HG03354 (cell line): ENCODE measurements at regions not wholly inside any gene's neighbourhood (a gene's known extent, or its start where the extent isn't known, plus 50 kb on each side); places are given as distances from the start of the nearest gene placed in this dataset.

Experiments used
- ATAC-seq: cut with Tn5 transposase; IDR thresholded peaks from one replicate; pipeline ENCODE4 v1.9.1; 2021; ENCODE audit warnings: mild to moderate bottlenecking; ENCODE audit not compliant: unreplicated experiment, poor library complexity, severe bottlenecking

GRCh38 chr14:56949828-56950227 lies 139.5 kb upstream of the OTX2 start:
- ATAC-seq: no peak

GRCh38 chr14:56945291-56945690 lies 135.0 kb upstream of the OTX2 start:
- ATAC-seq: no peak

- ATAC-seq: no peak
Measured at GRCh38 chr14:56944397-56944796, 134.1 kb upstream of the OTX2 start.

DNA sequence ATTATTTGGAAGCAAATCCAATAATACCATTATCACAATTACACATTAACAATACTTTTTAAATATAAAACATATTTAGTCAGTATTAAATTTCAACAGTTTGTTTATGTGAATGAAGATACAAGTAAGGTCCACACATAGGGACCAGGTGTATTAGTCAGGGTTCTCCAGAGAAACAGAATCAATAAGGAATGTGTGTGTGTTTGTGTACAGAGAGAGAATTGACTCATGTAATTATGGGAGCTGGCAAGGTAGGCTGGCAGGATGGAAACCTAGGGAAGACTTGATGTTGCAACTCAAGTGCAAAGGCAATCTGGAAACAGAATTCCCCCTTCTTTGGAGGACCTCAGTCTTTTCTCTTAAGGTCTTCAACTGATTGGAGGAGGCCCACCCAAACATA lies 123.2 kb upstream of the OTX2 start:
- ATAC-seq: no peak

DNA sequence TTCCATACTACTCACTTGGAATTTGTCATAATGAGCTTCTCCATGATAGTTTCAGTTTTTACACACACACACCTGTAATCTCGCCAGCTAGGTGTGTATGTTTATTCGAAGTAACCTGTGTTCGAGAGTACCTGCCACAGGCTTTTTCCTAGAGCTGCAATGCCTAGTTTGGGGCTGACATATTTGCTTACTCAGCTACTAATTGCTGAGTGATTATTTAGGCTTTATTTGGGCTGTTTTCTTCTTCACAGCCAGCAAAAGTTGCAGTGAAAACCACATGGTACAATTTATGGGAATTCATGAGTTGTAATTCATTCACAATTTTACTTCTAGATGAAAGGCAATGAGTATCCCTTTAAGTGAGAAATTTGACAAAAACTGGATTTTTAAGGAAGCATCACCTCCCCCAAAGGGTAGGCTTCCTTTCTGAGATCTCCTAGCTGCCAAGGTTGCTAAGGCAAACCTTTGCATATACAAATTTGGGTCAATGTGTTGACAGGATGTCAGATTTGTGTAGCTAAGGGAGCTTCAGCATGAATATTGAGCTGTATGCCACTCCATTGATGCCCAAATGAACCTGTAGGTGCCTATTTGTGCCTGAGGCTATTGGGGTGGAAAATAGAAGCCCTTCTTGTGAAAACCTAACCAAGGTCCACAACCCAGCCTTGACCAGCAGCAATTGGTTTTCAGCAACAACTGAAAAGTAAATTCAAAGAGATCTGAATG lies 108.7 kb upstream of the OTX2 start:
- no peak for ATAC-seq

- ATAC-seq: no peak
Measured at GRCh38 chr14:56905282-56905681, 95.0 kb upstream of the OTX2 start.

- ATAC-seq: no peak
Measured at GRCh38 chr14:56903304-56903969, 93.2 kb upstream of the OTX2 start.

- ATAC-seq: no peak
Measured at GRCh38 chr14:56902385-56902784, 92.1 kb upstream of the OTX2 start.

GRCh38 chr14:56900726-56901125 lies 90.4 kb upstream of the OTX2 start:
- no peak for ATAC-seq

DNA sequence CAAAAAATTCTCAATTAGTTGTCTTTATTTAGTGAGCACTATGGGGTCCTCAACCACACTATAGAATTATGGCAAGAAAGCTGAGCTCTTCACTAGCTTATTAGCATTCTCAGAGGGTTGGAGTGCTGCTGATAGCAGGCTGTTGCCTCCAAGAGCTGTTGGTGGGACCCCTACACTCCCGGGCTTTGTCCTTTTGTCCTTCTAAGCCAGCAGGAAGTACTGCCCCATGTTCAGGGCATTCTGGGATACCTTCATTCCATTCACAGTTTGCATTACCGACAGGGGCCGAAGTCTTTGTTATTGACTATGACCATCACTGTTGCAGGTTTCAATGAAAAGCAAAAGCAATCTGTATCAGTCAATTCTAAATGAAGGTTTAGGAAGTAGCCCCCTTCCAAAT lies 89.5 kb upstream of the OTX2 start:
- no peak for ATAC-seq

DNA sequence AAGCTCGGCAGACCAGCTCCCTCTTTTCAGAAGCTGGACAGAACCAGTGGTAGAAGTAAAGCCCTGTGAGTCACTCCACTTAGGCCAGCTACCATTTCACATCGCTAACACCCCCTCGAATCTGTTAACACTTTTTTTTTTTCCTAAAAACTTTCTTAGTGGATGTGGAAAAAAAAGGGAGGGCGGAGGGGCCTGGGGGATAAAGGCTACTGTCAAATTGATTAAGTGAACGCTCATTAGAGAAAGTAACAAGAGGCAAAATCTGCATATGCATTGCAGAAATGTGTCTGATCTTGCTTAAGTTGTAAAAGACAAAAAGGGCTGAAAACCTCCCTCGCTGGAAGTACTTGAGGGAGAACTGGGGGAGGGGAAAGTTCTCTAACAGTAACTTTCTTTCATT lies 86.6 kb upstream of the OTX2 start:
- no peak for ATAC-seq

- ATAC-seq: no peak
Measured at GRCh38 chr14:56896231-56896630, 86.0 kb upstream of the OTX2 start.

DNA sequence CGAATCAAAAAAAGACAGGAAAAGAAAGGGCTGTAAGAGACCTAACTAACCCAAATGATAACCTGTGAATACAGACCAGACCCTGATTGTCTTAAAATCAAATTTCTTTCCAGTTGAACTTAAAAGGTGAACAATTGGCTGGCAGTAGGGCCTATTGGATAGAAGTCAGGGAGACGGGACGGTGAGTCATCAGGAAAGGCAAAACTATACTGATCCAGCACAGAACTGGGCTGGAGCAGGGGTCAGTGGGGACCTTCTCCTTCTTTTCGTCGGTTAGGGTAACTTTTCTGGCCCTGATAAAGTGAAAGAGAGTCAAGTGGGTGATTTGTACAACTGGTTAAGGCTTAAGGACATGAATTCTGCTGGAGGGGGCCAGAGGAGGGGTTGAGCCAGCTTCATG lies 84.9 kb upstream of the OTX2 start:
- no peak for ATAC-seq

- no peak for ATAC-seq
Measured at GRCh38 chr14:56894591-56894991, 84.3 kb upstream of the OTX2 start.

DNA sequence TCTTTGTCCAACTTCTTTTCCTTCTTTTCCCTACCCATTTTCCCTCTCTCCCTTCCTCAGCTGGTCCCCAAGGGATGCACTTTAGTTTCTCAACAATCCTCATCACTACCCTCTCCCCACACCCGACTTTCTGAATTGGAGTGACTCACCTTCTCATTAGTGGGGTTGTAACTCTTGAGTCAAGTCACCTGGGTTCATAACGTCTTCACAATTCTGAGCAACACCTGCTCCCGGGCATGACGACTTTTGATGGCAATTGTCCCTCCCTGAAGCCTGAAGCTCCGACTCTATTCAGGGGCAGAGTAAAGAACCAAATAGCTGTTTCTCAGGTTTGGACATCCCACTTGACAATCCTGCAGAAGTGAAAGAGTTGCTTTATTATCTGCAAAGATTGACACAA lies 82.7 kb upstream of the OTX2 start:
- ATAC-seq: no peak

GRCh38 chr14:56891226-56891625 lies 80.9 kb upstream of the OTX2 start:
- no peak for ATAC-seq

DNA sequence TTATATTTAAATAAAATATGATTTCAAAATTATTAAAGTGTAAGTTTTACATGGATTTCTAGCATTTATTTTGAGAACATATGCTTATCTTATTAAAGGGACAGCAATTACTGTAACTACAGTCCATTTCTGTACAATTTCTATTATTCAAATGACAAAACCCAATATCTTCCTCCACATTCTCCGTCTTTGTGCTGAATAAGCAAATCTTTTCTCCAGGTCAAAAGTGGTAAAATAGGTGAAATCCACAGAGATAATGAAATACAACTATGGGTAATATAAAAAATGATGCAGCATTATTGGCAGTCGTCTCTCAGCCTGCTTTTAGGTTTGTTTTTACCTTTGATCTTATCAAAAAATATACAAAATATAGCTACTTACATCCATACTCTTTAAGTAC lies 79.4 kb upstream of the OTX2 start:
- no peak for ATAC-seq

GRCh38 chr14:56888274-56888673 lies 78.0 kb upstream of the OTX2 start:
- no peak for ATAC-seq

DNA sequence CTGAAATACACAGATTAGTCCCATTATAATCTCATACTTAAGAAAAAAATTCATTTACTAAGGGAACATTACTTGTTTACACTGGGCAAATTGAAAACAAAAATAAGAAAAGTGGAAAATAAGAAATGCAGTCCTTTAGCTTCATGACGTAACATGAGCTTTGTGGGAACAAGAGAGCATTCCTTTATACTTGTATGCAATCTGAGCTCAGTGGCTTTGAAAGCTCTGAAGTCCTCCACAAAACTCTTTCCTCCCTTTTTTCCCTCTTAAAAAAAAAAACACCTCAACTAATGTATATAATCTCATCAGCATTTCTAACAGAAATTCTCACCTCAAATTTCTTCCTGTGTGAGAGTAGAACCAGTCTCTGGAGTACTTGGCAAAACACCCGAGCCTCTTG lies 76.9 kb upstream of the OTX2 start:
- ATAC-seq: no peak

DNA sequence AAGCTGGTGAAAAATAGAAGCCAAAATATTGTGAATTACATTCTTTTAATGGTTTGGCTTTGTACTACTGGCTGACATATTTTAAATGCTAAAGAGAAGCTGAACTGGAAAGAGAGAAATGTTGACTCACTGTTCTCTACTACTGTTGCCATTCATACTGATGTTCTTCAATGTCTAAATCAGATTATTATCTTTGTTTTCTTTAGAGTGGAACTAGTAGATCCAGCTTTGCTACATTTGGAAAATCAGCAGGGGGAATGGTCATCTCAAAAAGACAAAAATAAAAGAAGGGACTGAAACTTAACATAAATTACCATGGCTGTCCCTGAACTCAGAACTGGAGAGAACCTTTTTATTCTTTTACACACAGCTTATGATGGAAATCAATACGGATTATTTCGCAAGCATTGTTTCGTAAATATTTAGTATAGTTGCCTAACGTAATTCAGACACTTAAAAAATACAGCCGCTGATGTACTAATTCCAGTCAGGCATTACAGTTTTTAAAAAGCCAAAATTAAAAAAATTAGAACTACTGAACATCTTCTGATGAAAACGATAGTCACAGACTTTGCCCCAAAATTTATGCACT lies 76.3 kb upstream of the OTX2 start:
- ATAC-seq: no peak

GRCh38 chr14:56885825-56886224 lies 75.5 kb upstream of the OTX2 start:
- ATAC-seq: no peak
